ENCODE measurements at regions not wholly inside any gene's neighbourhood (a gene's known extent, or its start where the extent isn't known, plus 50 kb on each side); places are given as distances from the start of the nearest gene placed in this dataset.
"Not testable (repeated sequence)": the region's sequence is repeated elsewhere in the genome, so short reads cannot be mapped to it uniquely, and the experiment has no call there.

- DNase-seq = no peak
Observed at GRCh38 chr2:13650586-13651180, 933.9 kb downstream of the TRIB2 start.

GRCh38 chr2:13651684-13652131, 935.0 kb downstream of the TRIB2 start:
- no peak for DNase-seq

GRCh38 chr2:13652531-13653313, 936.0 kb downstream of the TRIB2 start:
- DNase-seq = no peak

GRCh38 chr2:13654416-13654815, 937.7 kb downstream of the TRIB2 start:
- DNase-seq = no peak

- DNase-seq = no peak
Observed at GRCh38 chr2:13660231-13660630, 943.5 kb downstream of the TRIB2 start.

- DNase-seq = no peak
Observed at GRCh38 chr2:13662055-13662454, 945.3 kb downstream of the TRIB2 start.

GRCh38 chr2:13666582-13667414, 950.1 kb downstream of the TRIB2 start:
- DNase-seq = no peak

- DNase-seq = no peak
Observed at GRCh38 chr2:13667415-13667757, 950.6 kb downstream of the TRIB2 start.

GRCh38 chr2:13669607-13670006, 952.9 kb downstream of the TRIB2 start:
- no peak for DNase-seq

- not testable (repeated sequence) for DNase-seq
Observed at GRCh38 chr2:13673821-13674220, 957.1 kb downstream of the TRIB2 start.

- no peak for DNase-seq
Observed at GRCh38 chr2:13676269-13676668, 956.2 kb upstream of the LRATD1 start.

GRCh38 chr2:13681936-13682335, 950.6 kb upstream of the LRATD1 start:
- no peak for DNase-seq

GRCh38 chr2:13682540-13683272, 949.8 kb upstream of the LRATD1 start:
- no peak for DNase-seq

- no peak for DNase-seq
Observed at GRCh38 chr2:13686262-13686661, 946.3 kb upstream of the LRATD1 start.

GRCh38 chr2:13694673-13695072, 937.8 kb upstream of the LRATD1 start:
- DNase-seq = no peak

GRCh38 chr2:13696601-13697000, 935.9 kb upstream of the LRATD1 start:
- no peak for DNase-seq

GRCh38 chr2:13698847-13699246, 933.7 kb upstream of the LRATD1 start:
- DNase-seq = no peak

- DNase-seq = not testable (repeated sequence)
Observed at GRCh38 chr2:13699939-13700338, 932.6 kb upstream of the LRATD1 start.

GRCh38 chr2:13711154-13711553, 921.4 kb upstream of the LRATD1 start:
- DNase-seq = no peak

GRCh38 chr2:13714466-13714865, 918.1 kb upstream of the LRATD1 start:
- DNase-seq = no peak

- no peak for DNase-seq
Observed at GRCh38 chr2:13725945-13726344, 906.6 kb upstream of the LRATD1 start.

- DNase-seq = no peak
Observed at GRCh38 chr2:13745330-13745729, 887.2 kb upstream of the LRATD1 start.

- DNase-seq = no peak
Observed at GRCh38 chr2:13751955-13752354, 880.6 kb upstream of the LRATD1 start.

All from CD4-positive, alpha-beta T cell treated with Interleukin-6 for 4 hours (primary cell).